ENCODE measurements at regions not wholly inside any gene's neighbourhood (a gene's known extent, or its start where the extent isn't known, plus 50 kb on each side); places are given as distances from the start of the nearest gene placed in this dataset.

GRCh38 chr3:30516238-30516637 is 90.2 kb upstream of the TGFBR2 start:
- H2BK20ac ChIP-seq (ENCODE audit: low read depth, low read length): no peak overlapping the region
- H3K14ac ChIP-seq (replicated peaks; ENCODE audit: low read depth, low read length): no peak overlapping the region
- no TSS peak for BruUV-seq (replicated peaks)
- 0 out of 2 replicates have a peak, but pooled peaks cover 4% of the 10 kb centered on the region for H3K9me1 ChIP-seq (ENCODE audit: insufficient read depth, low read length)
- H3K4me2 ChIP-seq (ENCODE audit: low read depth, low read length): no peak overlapping the region
- in situ Hi-C loops (cut with MboI; ENCODE audit: low sequenced_read_pairs): no loop called here
- ChIA-PET POLR2A (ENCODE audit: unreplicated experiment) (interaction anchor here (0.5 kb wide), 1 partner anchor 86 kb away, joined by 3 read pairs; no protein-coding TSS in a partner anchor), CTCF (no interaction called here)
- H3K18ac ChIP-seq (ENCODE audit: low read depth, low read length): no peak overlapping the region
- WGBS, 2 experiments (ENCODE audit: extremely low coverage in 2 of 2, insufficient read length in 1 of 2): no CpG with 5 or more reads among the region's 2 CpGs
- no peak overlapping the region for H4K8ac ChIP-seq (ENCODE audit: low read depth in 2 of 2, low read length in 2 of 2)
- H3K23ac ChIP-seq (ENCODE audit: low read depth, low read length): no peak overlapping the region
- no peaks in the 10 kb centered on the region for H4K20me1 ChIP-seq (ENCODE audit: insufficient read depth, low read length)
- no peak overlapping the region for H2BK120ac ChIP-seq (ENCODE audit: low read depth, low read length)
- H3K4ac ChIP-seq (ENCODE audit: low read depth, low read length): no peak overlapping the region
- no peak overlapping the region for H3K27ac ChIP-seq (ENCODE audit: insufficient read depth, low read length)
- dilution Hi-C loops (cut with HindIII; ENCODE audit: low sequenced_read_pairs, unreplicated experiment): no loop called here
- no peaks in the 10 kb centered on the region for H3K27me3 ChIP-seq (ENCODE audit: control insufficient read depth, insufficient read depth, low read length)
- DNase-seq: peak; percentile 43
- no peak overlapping the region for H4K5ac ChIP-seq (ENCODE audit: low read depth, low read length)
- no peak overlapping the region for H3K56ac ChIP-seq (ENCODE audit: extremely low read depth, insufficient read depth, low read length)
- H2AFZ ChIP-seq (replicated peaks; ENCODE audit: low read length, poor library complexity): no peak overlapping the region
- no peak overlapping the region for H4K91ac ChIP-seq (ENCODE audit: insufficient read depth, low read depth, low read length)
- H3K36me3 ChIP-seq (ENCODE audit: control insufficient read depth, insufficient read depth, low read length): no peaks in the 10 kb centered on the region
- no peak overlapping the region for H2AK5ac ChIP-seq (ENCODE audit: low read depth, low read length)
- no peak overlapping the region for H2BK5ac ChIP-seq (ENCODE audit: low read depth, low read length, poor library complexity, severe bottlenecking)
- no peaks in the 10 kb centered on the region for H3K9me3 ChIP-seq (ENCODE audit: control insufficient read depth, insufficient read depth, low read length)
- ATAC-seq (ENCODE audit: low read depth): no peak
- no peak overlapping the region for H2AK9ac ChIP-seq (replicated peaks; ENCODE audit: low read depth, low read length, poor library complexity)
- peaks cover 6% of the 10 kb centered on the region for H3K4me1 ChIP-seq (ENCODE audit: control insufficient read depth, insufficient read depth, low read length)
- H3K9ac ChIP-seq (ENCODE audit: low read depth, low read length): no peak overlapping the region
- no peaks in the 10 kb centered on the region for H3K79me1 ChIP-seq (ENCODE audit: low read depth in 1 of 2, low read length in 2 of 2)
- no peak overlapping the region for H3K4me3 ChIP-seq (ENCODE audit: insufficient read depth, low read depth, low read length)
- intact Hi-C loops (cut with micrococcal nuclease): no loop called here
- TF ChIP-seq CEBPB (IDR thresholded peaks at IDR 0.05; ENCODE audit: low read depth, low read length) (no peak), SMC3 (IDR thresholded peaks at IDR 0.05; ENCODE audit: low read depth, low read length) (no peak), CHD1 (IDR thresholded peaks at IDR 0.05; ENCODE audit: low read depth, low read length) (no peak), BHLHE40 (IDR thresholded peaks at IDR 0.05; ENCODE audit: low read depth, low read length) (no peak), USF2 (IDR thresholded peaks at IDR 0.05; ENCODE audit: low read depth, low read length) (no peak), MAZ (IDR thresholded peaks at IDR 0.05; ENCODE audit: borderline replicate concordance, low read depth, low read length) (no peak), MXI1 (IDR thresholded peaks at IDR 0.05; ENCODE audit: borderline replicate concordance, low read depth, low read length) (no peak), CTCF (conservative IDR thresholded peaks at IDR 0.05; ENCODE audit: low read depth, low read length) (no peak), MAFK (IDR thresholded peaks at IDR 0.05; ENCODE audit: low read depth, low read length) (no peak)
- H2BK15ac ChIP-seq (ENCODE audit: low read depth, low read length): no peak overlapping the region

Measured in IMR-90 (cell line).